Left ventricle myocardium superior (tissue), 1 donor: ENCODE measurements at regions not wholly inside any gene's neighbourhood (a gene's known extent, or its start where the extent isn't known, plus 50 kb on each side); places are given as distances from the start of the nearest gene placed in this dataset.
A peak's percentile ranks its signal among the peaks of the same experiment; 100 is the strongest.

Source experiments
- ATAC-seq: fragments of 200-7000 bp; cut with Tn5 transposase; one replicate; pipeline ENCODE4 v1.9.1; 2020; ENCODE audit warnings: mild to moderate bottlenecking, moderate library complexity
- DNase-seq: peaks from one replicate; pipeline ENCODE4 v3.0.0-alpha.2; 2020
- intact Hi-C: fragments of 100-400 bp; cut with micrococcal nuclease; formaldehyde crosslinking; loops from one replicate; pipeline ENCODE4 v1.11.0; 2022
- donor health status: DM: no; HTN: yes; CAD: no; lungs with severe emphysema.

DNA sequence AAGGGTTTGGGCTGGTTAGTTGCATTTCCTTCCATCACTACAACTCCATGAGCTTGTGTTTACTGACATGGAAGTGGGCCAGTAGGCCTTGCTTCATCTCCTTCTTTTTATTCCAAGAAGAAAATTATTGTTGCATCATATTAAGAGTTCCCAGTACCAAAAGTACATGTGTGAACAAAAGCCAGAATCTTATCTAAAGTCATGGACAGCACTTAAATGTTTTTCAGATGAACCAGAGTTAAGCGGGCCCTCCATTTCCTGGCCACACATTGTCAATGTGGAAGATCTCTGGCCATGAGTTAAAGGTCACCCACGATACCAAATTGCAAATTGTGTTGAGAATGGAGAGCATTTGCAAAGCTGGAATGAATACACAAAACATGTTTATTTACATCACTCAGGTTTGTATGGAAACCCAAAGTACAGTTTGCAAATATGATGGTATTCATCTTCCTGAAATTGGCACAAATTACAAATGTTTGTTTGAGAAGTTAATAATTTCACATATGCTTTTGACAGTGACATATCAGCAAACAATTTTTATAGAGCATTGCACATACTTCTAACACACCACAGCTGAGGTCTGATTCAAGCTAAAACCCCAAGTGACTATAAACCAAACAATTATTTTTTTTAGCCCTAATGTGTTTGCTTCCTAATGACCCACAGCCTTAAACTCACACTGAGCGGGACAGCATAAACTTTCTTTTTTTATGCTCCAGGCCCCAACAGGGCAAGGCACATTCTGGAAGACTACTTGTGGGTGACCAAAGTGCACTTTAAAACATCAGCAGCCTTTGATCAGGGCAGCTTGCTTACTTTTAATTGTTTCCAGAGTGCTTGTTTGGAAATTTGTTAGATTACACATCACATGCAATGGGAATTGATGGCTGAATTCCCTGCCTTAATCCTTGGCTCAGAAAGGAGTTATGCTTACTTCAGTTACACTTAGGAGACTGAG is 502.9 kb upstream of the SLIT2 start:
- peak; percentile 20 for DNase-seq
- ATAC-seq = peak; percentile 92
- intact Hi-C loops = loop anchor here (5.0 kb wide), 1 partner anchor 81 kb away; no protein-coding TSS in a partner anchor

DNA sequence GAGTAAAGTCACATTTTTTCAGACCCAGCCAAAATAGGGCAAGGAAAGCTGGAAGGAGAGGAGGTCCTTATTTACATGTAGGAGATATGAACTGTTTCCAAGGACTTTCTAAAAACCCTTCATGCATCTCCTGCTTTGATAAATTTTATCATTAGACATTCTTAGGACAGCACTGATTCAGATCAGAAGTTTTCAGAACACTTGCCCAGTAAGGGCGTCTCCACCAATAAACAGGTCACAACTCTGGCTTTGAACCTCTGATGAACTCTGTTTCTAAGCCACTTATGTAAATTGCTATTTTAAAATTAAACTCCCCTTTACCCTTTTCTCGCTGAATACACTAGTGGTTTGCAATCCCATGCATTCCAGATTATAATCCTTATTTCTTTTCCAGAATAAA is 505.3 kb upstream of the SLIT2 start:
- ATAC-seq = no peak
- intact Hi-C loops = loop anchor here (5.0 kb wide), 1 partner anchor 79 kb away; no protein-coding TSS in a partner anchor
- no peak for DNase-seq

DNA sequence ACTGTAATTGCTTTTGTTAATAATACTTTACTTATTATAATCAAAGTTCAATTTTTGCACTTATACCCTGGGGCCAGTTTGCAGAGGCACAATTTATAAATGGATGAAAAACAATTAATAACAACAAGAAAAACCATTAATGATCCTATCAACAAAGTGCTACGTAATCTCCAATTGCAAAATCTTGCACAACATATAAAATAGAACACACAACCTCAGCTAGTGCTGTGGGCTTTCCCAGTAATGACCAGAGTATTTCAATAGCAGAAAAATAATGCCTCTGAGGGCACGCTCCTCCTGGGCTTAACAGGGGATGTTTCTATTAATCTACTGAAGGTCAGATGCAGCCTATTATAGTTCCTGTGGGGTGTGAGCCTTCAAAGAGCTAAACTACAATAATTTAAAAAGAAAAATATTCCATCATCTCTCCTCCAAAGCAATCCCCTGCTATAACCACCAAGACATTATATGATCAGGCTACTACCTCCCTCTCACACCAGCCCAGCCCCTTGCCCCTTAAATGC is 508.5 kb upstream of the SLIT2 start:
- ATAC-seq (no peak), DNase-seq (no peak)
- intact Hi-C loops = no loop called here

DNA sequence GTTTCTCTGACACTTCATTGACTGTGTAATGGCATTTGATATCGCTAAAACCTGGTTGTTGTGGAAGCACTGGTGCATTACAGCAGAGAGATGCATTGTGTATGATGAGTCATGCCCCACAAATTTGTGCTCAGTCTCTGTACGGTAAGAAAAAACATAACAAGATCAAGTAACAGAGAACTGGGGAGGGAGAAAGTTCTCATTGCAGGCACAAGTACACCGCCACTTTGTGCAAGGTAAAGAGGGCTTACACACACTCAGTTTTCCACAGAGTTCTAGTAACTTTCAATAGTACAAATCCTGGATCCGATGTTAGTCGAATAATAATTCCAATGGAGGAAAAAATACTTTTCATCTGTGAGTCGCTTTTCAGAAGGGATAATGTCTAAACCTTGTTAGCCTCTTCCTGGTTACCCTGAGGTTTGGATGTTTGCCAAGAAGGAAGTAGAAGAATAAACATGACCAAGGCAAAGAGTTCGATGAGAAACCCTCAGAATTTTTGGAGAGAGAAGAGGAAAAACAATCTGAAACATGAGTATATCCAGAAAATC is 512.5 kb upstream of the SLIT2 start:
- ATAC-seq (no peak), DNase-seq (no peak)
- intact Hi-C loops = no loop called here

DNA sequence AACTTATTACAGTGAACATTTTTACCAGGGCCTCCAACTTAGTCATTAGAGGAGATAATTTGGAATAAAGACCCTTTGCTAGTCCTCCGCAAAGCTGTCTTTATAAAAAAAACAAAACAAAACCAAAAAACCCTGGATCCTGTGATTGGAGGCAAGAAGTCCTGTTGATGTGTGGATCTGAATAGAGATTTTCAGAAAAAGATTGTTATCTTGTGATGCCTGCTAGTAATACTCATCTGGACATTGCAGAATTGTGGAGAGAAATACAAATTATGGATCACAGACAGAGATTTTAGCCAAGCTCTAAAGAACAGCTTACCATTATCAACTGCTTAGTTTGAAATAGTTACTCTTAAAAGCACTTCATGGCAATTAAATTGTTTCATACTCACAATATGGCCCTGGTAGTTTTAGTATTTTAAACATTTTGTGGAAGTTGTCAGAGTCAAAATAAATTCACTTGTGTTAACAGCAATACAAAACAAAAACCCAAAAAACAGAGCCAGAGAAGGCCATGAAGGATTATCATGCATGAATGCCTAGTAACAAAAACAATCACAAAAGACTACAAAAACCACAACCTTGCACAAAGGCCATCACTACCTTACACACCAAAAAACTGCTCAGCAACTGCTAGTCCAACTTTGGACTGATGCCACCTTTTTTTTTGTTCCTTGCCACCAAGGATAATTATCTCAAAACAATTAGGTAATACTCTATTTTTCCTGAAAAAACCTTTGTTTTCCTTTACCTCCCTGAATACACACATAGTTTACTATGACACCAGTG is 514.5 kb upstream of the SLIT2 start:
- no peak for DNase-seq
- ATAC-seq = no peak
- intact Hi-C loops = no loop called here

DNA sequence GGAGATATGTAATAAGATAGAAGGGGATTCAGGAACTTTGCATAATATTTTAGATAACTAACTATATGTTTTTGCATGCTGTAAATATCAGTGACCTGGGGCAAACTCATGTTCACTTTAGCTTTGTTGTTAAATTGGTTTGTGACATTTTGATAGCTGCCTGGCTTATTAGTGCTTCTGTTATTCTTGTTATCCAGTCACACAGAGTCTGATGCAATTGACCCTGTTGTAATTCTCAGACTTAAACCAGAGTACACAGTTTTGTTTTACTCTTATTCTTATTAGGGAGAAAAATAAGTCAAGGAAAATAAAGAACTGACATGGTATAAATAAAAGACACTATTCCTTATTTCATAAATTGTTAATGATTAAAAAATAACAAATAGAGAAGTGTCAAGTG is 516.7 kb upstream of the SLIT2 start:
- ATAC-seq = no peak
- DNase-seq = no peak
- intact Hi-C loops = no loop called here

DNA sequence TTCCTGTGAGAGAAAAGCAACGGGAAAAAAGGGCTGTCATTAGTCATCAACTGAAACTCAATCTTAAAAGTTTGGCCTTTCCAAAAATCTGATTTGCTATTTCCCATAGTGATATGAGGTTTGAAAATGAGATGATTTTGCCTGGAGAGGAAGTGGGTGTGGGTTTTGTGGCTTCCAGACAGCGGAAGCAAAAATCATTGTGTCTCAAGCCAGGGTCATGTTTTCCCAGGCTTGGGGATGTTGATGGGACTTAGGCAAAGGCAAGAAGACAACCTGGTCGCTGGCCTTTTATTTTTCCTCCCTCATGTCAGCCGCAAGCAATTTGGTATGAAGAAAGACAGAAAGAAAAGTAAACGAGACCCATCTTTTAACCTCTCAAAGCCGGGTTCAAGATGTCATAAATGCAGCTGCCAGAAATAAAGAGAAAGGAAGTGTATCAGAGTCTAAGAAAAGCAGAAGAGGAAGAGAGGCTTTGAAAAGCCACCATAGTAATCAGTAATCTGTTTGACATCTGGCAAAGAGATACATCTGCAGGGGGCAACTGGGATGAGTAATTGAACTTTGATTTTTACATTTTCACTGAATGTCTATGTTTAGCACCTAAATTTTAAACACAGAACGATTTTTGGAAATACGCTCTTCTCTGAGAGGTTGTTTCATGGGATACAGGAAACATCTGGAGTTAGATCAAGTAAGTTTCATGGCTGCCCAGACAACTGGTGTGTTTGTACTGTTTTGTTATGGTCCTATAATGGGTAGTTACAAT is 521.6 kb upstream of the SLIT2 start:
- intact Hi-C loops = no loop called here
- DNase-seq (no peak), ATAC-seq (peak; percentile 47)

DNA sequence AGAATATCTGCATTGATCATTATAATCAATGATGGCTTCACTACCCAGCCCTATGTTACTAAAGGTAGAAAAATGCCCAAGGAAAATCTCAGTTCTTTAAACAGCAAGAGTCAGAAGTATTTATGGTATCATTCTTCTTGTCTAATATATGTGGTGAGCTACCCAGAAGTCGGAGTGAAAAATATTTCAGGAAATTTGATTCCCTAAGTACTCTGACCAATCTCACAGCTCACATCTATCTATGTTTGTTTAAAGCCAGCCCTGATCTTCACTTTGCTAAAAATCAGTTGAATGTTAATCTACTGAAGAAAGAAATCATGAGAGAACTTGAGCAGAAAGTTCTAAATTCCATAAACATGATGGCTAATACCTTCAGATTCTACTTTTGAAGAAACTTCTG is 522.9 kb upstream of the SLIT2 start:
- no peak for ATAC-seq
- DNase-seq = no peak
- intact Hi-C loops = no loop called here

DNA sequence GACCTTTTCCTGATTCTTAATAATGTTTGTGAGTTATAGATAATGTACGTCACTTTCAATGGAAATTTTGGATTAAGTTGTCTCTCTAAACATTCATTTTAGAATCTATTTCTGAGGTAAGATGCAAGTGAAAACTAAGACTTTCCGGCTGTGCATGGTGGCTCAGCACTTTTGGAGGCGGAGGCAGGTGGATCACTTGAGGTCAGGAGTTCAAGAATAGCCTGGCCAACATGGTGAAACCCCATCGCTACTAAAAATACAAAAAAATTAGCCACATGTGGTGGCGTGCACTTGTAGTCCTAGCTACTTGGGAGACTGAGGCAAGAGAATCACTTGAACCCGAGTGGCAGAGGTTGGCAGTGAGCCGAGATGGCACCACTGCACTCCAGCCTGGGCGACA is 524.6 kb upstream of the SLIT2 start:
- ATAC-seq = no peak
- intact Hi-C loops = no loop called here
- no peak for DNase-seq

DNA sequence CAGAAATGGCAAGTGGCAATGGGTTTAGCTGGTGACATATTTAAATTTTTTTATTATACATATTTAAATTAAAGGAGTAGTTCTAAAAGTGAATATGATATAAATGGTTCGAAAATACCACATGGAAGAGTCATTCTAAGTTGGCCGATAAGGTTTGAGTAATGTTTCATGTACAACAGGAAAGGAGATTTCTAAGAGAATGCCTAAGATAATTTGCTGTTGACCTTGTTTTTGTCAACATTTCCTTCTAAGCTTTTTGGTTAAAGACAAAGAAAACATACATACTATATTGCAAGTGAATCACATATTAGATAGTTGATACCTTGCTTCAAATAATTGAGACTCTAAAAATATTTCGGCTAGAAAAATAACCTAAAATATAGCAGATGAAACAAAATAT is 526.6 kb upstream of the SLIT2 start:
- intact Hi-C loops = no loop called here
- DNase-seq (no peak), ATAC-seq (no peak)

DNA sequence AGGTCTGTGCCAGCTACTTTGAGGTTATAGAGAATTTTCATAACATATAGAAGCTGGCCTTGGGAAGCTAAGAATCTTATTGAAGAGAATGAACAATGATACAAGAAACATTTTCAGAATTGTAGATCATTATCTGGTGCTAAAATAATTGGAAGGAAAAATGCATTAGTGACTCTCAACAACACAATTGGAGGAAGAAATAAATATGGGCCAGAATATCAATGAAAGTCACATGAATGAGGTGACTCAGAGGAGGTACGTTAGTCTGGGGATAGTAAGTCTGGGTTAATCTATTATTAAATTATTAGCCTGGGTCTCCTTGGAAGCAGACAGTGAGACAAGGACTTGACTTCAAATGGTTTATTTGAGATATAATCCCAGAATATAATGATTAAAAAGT is 529.3 kb upstream of the SLIT2 start:
- DNase-seq (no peak), ATAC-seq (no peak)
- intact Hi-C loops = no loop called here

DNA sequence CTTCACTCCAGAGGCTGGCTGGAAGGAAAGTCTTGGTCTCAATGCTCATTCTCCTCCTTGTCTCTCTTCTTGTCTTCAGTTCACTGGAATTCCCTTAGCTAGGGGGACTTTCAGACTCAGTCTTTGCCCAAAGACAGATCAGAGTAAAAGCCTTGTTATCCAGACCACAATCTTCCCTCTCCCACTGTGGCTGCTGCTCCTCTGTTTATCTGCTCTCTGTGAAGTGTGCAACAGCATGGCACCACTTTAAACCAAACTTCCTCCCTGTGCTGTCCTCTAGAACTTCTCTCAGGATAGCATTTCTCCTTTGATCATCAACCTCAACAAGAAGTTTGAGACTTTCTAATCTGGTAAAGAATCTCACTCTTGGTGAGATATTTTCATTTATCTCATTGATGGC is 530.1 kb upstream of the SLIT2 start:
- DNase-seq (no peak), ATAC-seq (no peak)
- intact Hi-C loops = no loop called here

DNA sequence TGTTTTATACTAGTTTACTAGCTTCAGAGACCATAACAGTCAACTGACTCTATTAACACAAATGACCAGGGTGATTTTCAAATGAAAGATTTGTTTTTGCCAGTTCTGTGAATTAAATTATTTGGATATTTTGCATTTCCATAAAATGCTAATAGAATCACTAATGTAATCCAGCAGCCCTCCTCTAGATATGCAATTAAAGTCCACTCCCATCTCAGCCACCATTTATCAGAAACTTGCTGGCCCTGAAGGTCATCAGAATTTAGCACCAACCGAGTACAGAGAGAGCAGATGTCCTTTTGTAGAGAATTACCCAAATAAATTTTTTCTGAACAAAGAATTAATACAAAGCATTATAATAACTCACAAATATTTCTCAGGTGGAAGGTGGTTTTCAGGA is 531.1 kb upstream of the SLIT2 start:
- no peak for ATAC-seq
- intact Hi-C loops = no loop called here
- DNase-seq = no peak

DNA sequence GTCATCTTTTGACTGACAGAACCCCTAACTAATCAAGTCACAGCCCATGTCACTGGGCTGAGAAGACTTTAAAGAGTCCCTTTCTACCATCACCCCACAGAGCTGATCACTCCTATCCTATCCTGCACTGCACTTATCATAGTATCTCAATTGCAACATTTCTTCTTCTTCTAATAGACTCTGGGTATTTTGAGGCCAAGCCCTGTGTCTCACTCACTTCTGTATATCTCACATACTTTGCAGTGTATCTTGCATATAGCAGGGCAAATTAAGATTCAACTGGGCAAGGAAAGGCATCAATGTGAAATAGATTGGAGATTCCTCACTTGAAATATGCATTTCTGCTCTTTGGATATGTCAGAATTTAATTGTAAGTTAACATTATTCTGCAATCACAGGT is 531.5 kb upstream of the SLIT2 start:
- DNase-seq (no peak), ATAC-seq (no peak)
- intact Hi-C loops = no loop called here

DNA sequence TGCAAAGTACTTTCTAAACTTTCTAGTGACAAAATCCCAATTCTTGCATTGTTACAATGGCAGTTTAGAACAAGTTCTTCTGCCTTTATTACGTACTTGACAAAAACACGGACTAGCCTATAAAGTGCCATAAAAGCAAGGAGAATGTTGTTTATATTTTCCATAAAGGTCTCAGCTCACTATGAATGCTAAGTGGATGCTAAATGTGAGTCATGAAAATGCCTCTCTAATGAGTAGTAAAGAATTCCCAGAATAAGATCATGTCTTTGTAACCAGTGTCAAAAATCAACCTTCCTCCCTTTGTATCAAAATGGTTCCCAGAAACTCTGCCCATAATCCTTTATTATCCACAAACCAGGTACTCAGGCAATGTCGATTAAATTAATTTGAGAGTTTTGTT is 539.8 kb upstream of the SLIT2 start:
- no peak for ATAC-seq
- intact Hi-C loops = no loop called here
- no peak for DNase-seq

DNA sequence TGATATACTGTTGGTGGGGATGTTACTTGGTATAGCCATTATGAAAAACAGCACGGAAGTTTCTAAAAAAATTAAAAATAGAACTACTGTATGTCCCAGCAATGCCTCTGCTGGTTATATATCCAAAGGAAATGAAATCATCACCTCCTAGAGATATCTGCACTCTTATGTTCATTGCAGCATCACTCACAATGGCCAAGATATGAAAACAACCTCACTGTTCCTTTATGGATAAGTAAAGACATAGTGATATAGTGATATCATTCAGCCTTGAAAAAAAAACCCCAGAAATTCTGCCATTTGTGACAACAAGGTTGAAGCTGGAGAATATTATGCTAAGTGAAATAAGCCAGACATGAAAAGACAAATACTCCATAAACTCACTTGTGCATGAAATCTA is 543.8 kb upstream of the SLIT2 start:
- DNase-seq (no peak), ATAC-seq (no peak)
- intact Hi-C loops = no loop called here

DNA sequence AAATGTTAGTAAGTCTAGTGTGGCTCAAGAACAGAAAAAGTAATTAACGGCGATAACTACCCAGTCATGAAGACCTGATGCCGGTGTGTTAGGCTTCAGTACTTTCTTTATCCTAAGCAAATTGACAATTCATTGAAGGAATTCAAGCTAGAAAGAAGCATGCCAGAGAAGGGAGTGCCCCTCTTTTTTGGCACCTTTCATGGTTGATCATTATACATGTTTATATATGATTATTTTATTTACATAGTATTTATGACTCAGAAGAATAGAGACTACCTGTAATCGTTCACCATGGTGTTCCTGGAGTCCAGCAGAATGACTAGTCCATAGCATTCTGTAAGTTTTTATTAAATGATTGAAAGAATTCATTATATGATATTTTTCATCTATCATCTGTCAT is 548.3 kb upstream of the SLIT2 start:
- ATAC-seq (no peak), DNase-seq (no peak)
- intact Hi-C loops = no loop called here

DNA sequence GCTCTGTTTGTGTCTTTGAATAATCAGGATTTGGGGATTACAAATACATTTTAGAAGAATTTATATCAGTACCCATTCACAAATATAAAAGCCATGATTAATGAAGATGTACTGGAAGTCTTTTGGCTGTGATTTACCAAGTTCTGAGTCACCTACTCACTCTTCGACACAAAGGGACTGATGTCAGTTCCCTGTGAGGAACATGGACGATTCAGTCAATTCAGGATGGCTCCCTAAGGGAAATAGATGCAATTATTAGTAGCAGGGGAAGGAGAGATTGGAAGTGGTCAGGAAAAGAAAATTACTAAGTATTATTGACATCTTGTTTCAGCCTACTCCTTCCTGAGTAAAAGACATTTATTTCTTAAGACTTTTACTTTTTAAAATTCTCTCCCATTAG is 550.7 kb upstream of the SLIT2 start:
- no peak for DNase-seq
- no peak for ATAC-seq
- intact Hi-C loops = no loop called here

DNA sequence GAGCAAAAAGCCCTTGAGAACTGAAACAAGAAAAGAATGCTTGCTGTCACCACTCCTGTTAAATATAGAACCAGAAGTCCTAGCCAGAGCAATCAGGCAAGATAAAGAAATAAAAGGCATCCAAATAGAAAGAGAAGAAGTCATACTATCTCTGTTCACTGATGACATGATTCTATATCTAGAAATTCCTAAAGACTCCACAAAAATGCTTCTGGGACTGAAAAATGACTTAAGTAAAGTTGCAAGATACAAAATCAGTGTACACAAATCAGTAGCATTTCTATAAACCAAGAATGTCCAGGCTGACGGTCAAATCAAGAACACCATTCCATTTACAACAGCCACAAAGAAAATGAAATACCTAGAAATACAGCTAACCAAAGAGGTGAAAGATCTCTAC is 552.7 kb upstream of the SLIT2 start:
- no peak for DNase-seq
- no peak for ATAC-seq
- intact Hi-C loops = no loop called here
